Suppressor macrophage (primary cell): ENCODE measurements at regions not wholly inside any gene's neighbourhood (a gene's known extent, or its start where the extent isn't known, plus 50 kb on each side); places are given as distances from the start of the nearest gene placed in this dataset.
"Not testable (repeated sequence)": the region's sequence is repeated elsewhere in the genome, so short reads cannot be mapped to it uniquely, and the experiment has no call there.

Source experiments
- DNase-seq, 4 experiments: peaks; one replicate each; pipeline ENCODE4 v3.0.0-alpha.2; 2020 to 2022

DNA sequence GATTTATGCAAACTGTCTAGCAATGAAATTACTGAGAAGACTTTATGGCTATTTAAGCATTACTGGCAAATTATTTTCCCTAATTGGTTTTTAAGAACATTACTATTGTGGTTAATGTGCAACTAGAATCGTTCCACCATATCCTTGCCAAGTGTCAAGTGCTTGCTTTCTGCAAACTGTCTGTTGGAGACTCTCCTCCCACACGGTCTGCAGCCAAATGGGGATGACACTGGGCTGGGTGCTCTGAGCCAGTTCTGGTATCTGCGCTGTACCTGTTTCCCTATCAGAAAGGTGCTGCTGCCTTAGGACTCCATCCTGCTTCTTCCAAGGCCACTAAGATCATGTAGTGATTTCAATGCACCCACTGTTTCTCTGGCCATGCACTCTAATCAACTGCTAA is 110.4 kb downstream of the RAMP3 start:
- DNase-seq = no peak

- no peak for DNase-seq
Measured at GRCh38 chr7:45269192-45269591, 111.6 kb downstream of the RAMP3 start.

- DNase-seq = no peak
Measured at GRCh38 chr7:45278763-45279398, 121.3 kb downstream of the RAMP3 start.

GRCh38 chr7:45289611-45290010 is 132.0 kb downstream of the RAMP3 start:
- not testable (repeated sequence) for DNase-seq

DNA sequence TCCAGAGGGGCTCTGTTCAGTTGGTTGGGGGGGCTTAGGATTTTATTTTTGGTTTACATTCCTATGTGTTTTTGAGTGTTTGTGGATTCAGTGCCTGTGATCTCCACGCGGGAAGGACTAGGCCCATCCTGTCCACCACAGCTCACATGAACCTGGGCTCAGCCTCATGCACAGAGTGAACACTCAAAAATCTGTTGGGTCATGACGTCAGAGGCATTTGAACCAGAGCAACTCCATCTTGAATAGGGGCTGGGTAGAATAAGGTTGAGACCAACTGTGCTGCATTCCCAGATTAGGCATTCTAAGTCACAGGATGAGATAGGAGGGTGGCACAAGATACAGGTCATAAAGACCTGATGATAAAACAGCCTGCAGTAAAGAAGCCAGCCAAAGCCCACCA is 133.3 kb downstream of the RAMP3 start:
- no peak for DNase-seq

DNA sequence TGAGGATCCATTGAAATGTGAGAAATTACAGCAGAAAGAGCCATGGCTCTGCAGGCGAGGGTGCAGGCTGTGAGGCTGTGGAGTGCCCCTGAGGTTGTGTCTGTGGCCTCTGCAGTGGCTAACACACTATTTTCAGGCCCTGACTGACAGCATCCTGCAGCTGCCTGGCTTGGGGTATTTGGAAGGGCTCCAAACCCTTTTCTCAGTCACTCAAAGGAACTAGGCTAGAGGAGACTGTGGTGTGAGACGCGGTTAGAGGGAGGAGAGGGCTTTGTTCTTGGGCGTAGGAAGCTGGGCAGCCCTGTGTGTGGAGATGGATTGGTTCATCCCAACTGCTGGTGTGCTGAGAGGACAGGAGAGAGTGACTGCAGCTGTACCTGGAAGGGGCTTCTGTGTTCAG is 134.9 kb downstream of the RAMP3 start:
- no peak for DNase-seq

DNA sequence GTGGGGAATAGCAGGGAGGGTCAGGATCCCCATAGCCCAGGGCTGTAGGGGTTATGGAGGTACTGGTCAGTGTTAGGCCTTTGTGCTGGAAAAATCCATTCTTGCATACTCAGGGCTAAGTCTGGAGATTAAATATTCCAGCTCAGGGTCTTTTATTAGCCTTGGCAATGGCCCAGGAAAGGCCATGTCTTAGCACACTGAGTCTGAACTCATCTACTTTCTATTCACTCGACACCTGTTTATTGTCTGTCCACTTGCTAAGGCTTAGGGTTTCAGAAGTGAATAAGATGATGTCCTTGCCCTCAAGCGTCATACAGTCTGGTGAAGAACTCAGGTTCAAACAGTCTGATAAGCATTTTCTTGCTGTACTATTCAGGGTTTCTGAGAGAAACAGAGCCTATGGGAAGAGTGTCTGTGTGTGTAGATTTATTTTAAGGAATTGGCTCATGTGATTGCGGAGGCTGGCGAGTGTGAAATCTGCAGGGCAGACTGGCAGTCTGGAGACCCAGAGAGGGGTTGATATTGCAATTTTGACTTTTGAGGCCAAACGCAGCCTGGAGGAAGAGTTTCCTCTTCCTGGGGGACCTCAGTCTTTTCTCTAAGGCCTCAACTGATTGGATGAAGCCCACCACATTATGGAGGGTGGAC is 135.8 kb downstream of the RAMP3 start:
- no peak for DNase-seq

DNA sequence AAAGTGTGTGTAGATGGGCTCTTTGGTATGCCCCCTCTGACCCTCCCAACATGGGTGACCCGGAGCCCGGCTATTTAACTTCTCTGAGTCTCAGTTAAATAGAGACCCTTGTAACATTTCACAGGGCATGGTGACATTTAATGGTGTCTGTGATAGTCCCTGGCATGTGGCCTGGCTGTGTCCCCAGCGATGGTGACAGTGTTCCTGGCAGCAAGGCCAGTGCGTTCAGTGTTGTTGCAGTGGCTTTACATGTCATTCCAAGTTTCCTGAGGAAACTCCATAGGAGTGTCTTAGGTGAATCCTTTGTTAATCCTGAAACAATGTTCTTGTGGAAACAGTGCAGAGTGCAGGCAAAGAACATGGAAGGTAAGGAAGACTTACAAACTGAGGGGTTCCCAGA is 137.0 kb downstream of the RAMP3 start:
- no peak for DNase-seq

DNA sequence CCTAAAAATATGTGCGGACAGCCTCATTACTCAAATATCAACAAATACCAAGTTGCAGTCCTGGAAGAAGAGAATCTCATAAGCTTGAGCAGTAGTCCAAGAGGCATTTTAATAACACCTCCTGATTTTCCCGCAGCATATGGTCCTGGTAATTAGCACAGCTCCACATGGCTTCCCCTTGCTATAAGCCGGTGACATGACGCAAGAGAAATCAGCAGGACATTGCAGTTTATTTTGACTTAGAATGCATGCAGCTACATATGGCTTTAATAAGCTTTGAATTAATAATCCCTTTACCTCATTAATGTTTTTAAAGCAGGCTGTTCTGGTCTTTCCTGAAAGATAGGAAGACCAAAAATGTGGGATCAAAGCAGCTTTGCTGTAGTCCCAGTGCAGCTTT is 137.6 kb downstream of the RAMP3 start:
- no peak for DNase-seq

- DNase-seq = no peak
Measured at GRCh38 chr7:45296748-45297147, 139.2 kb downstream of the RAMP3 start.

DNA sequence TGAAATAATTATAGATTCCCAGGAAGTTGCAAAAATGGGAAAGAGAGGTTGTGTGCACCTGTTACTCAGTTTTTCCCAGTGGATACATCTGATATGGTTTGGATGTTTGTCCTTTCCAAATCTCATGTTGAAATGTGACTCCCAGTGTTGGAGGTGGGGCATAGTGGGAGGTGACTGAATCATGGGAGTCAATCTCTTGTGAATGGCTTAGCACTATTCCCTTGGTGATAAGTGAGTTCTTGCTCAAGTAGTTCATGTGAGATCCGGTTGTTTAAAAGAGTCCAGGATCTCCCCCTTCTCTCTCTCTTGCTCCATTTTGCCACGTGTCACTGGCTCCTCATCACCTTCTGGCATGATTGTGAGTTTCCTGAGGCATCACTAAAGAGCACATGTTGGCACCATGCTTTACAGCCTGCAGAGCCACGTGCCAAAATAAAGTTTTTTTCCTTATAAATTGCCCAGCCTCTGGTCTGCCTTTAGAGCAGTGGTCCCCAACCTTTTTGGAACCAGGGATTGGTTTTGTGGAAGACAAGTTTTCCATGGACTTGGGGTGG is 149.2 kb downstream of the RAMP3 start:
- no peak for DNase-seq

DNA sequence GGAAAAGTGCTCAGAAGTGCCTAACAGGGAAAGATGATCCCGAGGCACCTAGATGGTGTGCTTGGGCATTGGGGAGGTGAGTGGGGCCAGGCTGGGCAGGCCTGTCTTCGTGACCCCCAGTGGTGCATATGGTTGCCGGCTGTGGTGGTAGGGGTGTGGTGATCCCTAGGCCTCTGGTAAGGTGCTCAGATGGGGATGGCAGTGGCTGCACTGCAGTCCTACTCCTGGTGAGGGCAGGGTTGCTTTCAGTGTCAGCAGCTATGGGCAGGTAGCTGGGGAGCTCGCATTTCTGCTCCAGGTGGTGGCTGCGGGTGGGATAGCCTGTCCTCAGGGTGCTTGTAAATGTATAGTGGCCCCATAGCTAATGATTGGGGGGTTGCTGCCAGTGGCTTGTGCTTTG is 154.0 kb downstream of the RAMP3 start:
- no peak for DNase-seq

DNA sequence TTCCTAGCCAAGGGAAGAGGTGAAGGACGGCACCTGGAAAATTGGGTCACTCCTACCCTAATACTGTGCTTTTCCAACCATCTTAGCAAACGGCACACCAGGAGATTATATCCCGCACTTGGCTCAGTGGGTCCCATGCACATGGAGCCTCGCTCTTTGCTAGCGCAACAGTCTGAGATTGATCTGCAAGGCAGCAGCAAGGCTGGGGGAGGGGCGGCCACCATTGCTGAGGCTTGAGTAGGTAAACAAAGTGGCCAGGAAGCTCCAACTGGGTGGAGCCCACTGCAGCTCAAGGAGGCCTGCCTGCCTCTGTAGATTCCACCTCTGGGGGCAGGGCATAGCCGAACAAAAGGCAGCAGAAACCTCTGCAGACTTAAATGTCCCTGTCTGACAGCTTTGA is 157.9 kb downstream of the RAMP3 start:
- not testable (repeated sequence) for DNase-seq

- DNase-seq = no peak
Measured at GRCh38 chr7:45324683-45325237, 167.2 kb downstream of the RAMP3 start.

DNA sequence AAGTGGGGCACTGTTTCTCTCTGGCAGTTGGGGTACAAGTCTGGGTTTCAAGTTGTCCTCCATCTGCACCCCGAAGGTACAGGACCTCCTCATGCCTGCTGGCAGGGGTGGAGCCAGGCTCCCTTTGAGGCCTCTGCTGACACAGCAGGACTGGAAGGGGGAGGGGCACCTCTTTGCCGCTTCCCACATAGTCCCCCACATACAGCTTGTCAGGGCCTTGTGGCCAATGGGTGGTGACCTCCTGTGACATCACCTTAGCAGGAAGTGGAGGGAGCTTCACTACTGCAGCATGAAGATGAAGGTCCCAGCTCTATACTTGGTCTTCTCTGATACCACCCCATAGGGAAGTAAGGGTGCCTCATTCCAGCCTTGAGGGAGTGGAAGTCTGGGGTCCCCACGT is 167.8 kb downstream of the RAMP3 start:
- DNase-seq = no peak

DNA sequence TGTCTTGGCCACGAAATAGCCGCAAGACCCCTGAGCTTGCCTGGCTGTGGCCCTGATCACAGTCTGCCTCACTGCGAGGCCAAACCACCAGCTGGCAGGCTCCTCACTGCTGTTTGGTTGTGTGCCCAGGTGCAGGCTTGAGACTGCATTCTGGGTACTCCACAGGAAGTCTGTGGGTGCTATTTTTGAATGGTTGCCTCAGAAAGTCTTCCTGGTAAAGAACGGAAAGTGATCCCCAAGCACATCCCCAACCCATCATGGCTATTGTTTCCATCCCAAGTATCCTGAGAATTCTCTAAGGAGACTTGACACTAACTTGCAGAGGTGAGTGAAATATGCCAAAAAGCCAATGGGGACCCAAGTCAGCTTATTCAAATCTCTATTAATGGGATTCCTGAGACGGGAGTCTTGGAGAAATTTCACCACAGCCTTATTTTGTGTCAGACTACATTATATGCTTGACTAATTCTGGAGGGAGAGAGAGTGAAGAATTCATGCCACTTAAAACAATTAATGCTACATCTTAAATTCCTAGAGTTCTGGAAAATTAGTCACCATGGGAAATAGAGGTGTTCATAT is 170.9 kb downstream of the RAMP3 start:
- DNase-seq = no peak

DNA sequence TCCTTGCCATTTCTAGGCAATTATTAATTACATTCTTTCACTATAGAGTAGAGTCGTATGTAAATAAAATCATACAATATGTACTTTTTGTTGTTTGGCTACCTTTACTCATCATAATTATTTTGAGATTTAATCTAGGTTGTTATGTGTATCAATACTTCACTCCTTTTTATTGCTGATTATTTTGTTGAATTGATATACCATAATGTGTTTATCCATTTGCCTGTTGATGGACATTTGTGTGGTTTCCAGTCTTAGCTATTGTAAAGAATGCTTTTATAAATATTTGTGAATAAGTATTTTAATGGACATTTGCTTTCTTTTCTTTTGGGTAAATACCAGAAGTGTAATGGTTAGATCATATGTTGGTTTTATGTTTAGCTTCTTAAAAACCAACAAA is 174.0 kb downstream of the RAMP3 start:
- DNase-seq = no peak

DNA sequence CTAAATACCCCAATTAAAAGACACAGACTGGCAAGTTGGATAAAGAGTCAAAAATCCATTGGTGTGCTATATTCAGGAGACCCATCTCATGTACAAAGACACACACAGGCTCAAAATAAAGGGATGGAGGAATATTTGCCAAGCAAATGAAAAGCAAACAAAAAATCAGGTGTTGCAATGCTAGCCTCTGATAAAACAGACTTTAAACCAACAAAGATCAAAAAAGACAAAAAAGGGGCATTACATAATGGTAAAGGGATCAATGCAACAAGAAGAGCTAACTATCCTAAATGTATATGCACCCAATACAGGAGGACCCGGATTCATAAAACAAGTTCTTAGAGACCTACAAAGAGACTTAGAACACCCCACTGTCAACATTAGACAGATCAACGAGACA is 177.4 kb downstream of the RAMP3 start:
- DNase-seq = not testable (repeated sequence)

GRCh38 chr7:45342236-45342635 is 184.6 kb downstream of the RAMP3 start:
- DNase-seq = no peak

DNA sequence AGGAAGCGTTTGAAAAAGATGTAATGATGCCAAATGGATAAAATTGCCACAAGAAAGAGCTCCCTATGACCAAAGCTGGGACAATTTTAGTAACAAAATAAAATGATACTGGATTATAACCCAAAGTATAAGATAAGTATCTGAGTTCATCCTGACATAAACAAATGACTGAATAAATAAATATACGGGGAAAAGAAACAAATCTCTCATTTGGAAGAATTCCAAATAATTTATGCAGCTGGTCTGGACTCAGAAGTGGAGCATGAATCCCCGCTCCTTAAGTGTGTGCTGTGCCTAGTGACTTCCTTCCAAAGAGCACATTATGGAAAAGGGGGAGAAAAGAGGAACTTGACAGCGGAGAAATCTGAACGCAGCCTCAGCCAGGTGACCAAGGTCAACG is 186.2 kb downstream of the RAMP3 start:
- no peak for DNase-seq

GRCh38 chr7:45347804-45348203 is 190.2 kb downstream of the RAMP3 start:
- DNase-seq = no peak

DNA sequence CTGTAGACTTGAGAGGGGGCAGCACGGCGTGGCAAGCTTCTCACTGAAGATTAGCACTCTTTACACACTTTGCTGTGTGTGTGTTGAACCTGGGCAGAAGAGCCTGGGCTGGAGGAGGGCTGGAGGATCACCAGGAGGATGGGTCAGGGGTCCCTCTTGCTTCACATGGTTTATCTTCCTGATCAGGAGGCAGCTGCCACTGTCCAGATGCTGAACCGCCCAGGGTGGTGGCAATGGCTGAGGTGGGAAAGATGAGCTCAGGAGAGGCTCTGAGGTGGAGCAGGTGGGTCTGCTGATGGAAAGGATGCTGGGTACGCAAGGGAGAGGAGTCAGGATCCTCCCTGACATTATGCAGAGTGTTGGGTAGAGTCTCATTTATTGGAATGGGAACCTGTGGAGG is 191.5 kb downstream of the RAMP3 start:
- no peak for DNase-seq

DNA sequence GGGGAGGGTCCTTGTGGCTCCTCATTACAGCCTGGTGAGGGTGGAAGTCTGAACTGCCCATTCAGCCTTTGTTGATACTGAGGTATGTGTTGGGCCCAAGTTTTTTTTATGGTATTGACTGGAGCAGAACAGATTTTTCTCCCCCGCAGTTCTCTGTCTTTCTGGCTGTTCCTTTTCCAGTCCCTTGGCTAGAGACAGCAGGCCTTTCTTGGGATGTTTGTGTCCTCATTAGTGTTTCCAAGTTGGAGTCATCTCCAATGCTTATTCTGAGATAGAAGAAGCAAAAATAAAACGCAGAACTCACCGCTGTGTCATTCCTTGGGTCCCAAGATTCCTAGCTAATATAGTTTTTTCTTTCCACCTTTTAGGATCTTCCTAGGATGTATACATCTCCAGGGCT is 193.3 kb downstream of the RAMP3 start:
- DNase-seq = no peak

DNA sequence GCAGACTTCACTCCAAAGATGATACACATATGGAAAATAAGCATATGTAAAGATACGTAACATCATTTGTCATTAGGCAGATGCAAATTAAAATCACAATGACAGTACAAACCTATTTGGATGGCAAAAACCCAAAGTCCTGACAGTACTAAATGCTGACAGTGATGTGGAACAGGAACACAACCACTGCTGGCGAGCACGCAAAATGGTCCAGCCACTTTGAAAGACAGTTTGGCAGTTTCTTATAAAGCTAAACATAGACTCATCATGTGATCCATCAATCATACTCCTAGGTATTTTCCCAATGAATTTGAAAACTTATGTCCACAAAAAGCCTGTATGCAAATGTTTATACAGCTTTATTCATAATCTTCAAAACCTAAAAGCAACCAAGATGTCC is 200.7 kb downstream of the RAMP3 start:
- no peak for DNase-seq
